ENCODE measurements at regions not wholly inside any gene's neighbourhood (a gene's known extent, or its start where the extent isn't known, plus 50 kb on each side); places are given as distances from the start of the nearest gene placed in this dataset.

GRCh38 chr4:162456106-162456505 lies 292.3 kb upstream of the FSTL5 start:
- Mint-ChIP-seq H3K27me3 (no peaks in the 10 kb centered on the region), H3K36me3 (no peaks in the 10 kb centered on the region), H3K9me3 (no peaks in the 10 kb centered on the region), H3K4me1 (ENCODE audit: low read depth) (no peaks in the 10 kb centered on the region), H3K4me3 (no peak overlapping the region), H3K27ac (no peak overlapping the region)
- CTCF ChIA-PET: no interaction called here
- DNase-seq: no peak
- POLR2A ChIA-PET: no interaction called here
- intact Hi-C loops (cut with micrococcal nuclease): no loop called here

DNA sequence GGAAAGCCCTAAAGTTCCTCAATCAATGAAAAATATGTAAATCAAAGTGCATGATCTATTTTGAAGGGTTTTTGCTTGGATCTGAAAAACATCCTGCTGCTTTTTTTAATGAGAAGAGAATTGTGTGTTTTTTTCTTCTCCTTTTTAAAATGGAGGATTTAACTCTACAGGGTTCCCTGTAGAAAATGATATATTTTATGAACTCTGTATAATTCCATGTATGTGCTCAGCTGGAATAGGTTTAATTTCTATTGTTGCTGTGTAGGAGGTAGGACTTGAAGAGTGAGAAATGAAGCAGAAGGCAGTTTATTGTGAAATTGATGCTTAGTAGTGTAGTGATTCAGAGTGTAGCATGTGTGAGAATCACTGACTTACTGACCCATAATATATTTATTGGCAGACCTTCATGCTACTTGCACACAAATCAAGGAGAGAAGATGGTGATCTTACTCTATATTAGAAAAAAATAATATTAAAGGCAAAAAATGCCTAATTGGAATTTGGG lies 286.8 kb upstream of the FSTL5 start:
- no peak for DNase-seq
- no peaks in the 10 kb centered on the region for H3K36me3 Mint-ChIP-seq
- CTCF ChIA-PET: no interaction called here

GRCh38 chr4:162443510-162443909 lies 279.7 kb upstream of the FSTL5 start:
- ChIA-PET CTCF (no interaction called here), POLR2A (no interaction called here)
- no peak overlapping the region for H3K27ac Mint-ChIP-seq
- H3K36me3 Mint-ChIP-seq: no peaks in the 10 kb centered on the region
- intact Hi-C loops (cut with micrococcal nuclease): no loop called here
- no peaks in the 10 kb centered on the region for H3K9me3 Mint-ChIP-seq
- no peak for DNase-seq
- no peak overlapping the region for H3K4me3 Mint-ChIP-seq
- H3K4me1 Mint-ChIP-seq (ENCODE audit: low read depth): no peaks in the 10 kb centered on the region
- no peaks in the 10 kb centered on the region for H3K27me3 Mint-ChIP-seq

More for the DNA sequence above, 286.8 kb upstream of the FSTL5 start:
- Mint-ChIP-seq H3K27ac (no peak overlapping the region), H3K9me3 (no peaks in the 10 kb centered on the region), H3K4me1 (ENCODE audit: low read depth) (no peaks in the 10 kb centered on the region), H3K27me3 (no peaks in the 10 kb centered on the region), H3K4me3 (no peak overlapping the region)
- intact Hi-C loops (cut with micrococcal nuclease): no loop called here
- POLR2A ChIA-PET: no interaction called here

DNA sequence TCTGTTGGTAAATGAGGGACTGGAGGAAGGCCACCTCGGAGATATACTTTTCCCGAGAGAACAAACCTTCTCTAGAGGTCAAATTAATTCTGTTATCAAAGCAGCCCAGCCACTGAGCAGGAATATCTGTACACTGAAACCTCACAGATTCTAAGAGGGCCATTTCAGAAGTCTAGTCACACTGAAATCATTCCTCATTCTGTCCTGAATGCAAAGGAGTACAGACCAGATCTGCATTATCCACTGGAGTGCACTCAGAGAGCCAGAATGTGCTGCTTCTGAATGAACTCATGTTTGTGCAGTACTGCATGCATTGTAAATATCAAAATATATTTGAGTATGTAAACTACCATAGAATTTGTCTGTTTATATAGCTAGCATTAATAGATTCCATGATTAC lies 278.3 kb upstream of the FSTL5 start:
- H3K9me3 Mint-ChIP-seq: no peaks in the 10 kb centered on the region
- no peaks in the 10 kb centered on the region for H3K36me3 Mint-ChIP-seq
- H3K4me1 Mint-ChIP-seq (ENCODE audit: low read depth): no peaks in the 10 kb centered on the region
- H3K4me3 Mint-ChIP-seq: no peak overlapping the region
- CTCF ChIA-PET: no interaction called here
- no peak for DNase-seq
- POLR2A ChIA-PET: no interaction called here
- H3K27me3 Mint-ChIP-seq: no peaks in the 10 kb centered on the region
- intact Hi-C loops (cut with micrococcal nuclease): no loop called here
- no peak overlapping the region for H3K27ac Mint-ChIP-seq

- intact Hi-C loops (cut with micrococcal nuclease): no loop called here
- Mint-ChIP-seq H3K9me3 (peaks cover 4% of the 10 kb centered on the region), H3K4me1 (ENCODE audit: low read depth) (no peaks in the 10 kb centered on the region), H3K27me3 (no peaks in the 10 kb centered on the region), H3K27ac (no peak overlapping the region), H3K36me3 (no peaks in the 10 kb centered on the region), H3K4me3 (no peak overlapping the region)
- ChIA-PET CTCF (no interaction called here), POLR2A (no interaction called here)
- no peak for DNase-seq
Measured at GRCh38 chr4:162422312-162422711, 258.5 kb upstream of the FSTL5 start.

DNA sequence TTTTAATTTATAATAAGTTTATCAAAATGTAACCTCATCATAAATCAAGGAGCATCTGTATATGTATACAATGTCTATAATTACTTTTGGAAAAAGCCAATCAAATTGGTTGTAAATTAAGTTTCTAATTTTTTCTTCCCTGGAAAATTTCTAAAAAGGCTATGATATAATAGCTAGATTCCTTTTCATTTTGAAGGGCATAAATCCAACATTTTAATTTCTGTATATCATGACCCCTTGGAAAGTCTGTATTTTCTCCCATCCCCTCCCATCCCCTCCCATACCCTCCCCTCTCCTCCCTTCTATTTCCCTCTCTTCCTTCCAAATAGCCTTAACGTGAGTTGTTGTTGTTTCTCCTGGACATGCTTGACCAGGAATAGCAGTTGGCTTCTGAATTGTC lies 247.1 kb upstream of the FSTL5 start:
- CTCF ChIA-PET: no interaction called here
- Mint-ChIP-seq H3K4me3 (no peak overlapping the region), H3K36me3 (no peaks in the 10 kb centered on the region), H3K27me3 (no peaks in the 10 kb centered on the region), H3K4me1 (ENCODE audit: low read depth) (no peaks in the 10 kb centered on the region), H3K9me3 (no peaks in the 10 kb centered on the region), H3K27ac (no peak overlapping the region)
- POLR2A ChIA-PET: no interaction called here
- DNase-seq: no peak
- intact Hi-C loops (cut with micrococcal nuclease): no loop called here

DNA sequence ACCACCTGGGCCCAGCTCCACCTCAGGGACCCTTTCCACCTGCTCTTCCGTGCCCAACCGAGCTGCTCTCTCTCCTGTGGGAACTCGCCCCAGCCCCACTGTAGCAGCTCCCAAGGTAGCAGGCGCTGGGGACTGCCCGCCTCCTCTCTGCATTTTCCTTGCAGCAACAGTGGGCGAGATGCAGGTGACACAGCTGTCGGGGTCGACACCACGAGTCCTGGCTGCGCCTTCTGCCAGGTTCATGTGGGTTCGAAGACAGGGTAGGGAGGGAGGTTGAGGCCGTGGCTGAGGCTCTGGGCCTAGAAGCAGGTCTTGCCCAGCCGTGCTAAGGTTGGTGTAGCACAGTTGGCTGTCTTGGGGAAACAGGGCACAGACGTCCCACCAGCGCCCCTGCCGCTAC lies 245.2 kb upstream of the FSTL5 start:
- H3K4me3 Mint-ChIP-seq: no peak overlapping the region
- intact Hi-C loops (cut with micrococcal nuclease): no loop called here
- H3K27me3 Mint-ChIP-seq: no peaks in the 10 kb centered on the region
- no peak overlapping the region for H3K27ac Mint-ChIP-seq
- H3K4me1 Mint-ChIP-seq (ENCODE audit: low read depth): no peaks in the 10 kb centered on the region
- H3K9me3 Mint-ChIP-seq: no peaks in the 10 kb centered on the region
- no peak for DNase-seq
- no peaks in the 10 kb centered on the region for H3K36me3 Mint-ChIP-seq
- POLR2A ChIA-PET: no interaction called here
- CTCF ChIA-PET: no interaction called here

DNA sequence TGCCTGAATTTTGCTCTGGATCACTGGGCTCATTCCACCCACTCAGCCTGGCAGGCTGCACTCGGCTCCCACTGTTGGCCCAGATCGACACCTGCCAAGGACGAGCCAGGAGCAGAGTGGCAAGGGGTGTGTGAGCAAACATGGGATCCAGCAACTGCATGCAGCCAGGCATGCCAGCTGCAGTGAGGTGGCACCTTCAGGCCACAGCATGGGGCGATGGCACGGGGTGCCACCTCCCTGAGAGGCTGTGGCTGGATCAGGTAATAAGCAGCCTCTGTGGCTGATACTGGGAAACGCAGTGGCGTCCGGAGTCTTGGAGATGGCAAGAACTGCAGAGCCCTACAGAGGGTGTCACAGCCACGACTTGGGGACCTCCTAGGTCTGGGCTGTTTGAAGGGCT lies 244.5 kb upstream of the FSTL5 start:
- ChIA-PET CTCF (no interaction called here), POLR2A (no interaction called here)
- Mint-ChIP-seq H3K36me3 (no peaks in the 10 kb centered on the region), H3K27ac (no peak overlapping the region), H3K4me3 (no peak overlapping the region), H3K9me3 (no peaks in the 10 kb centered on the region), H3K4me1 (ENCODE audit: low read depth) (no peaks in the 10 kb centered on the region), H3K27me3 (no peaks in the 10 kb centered on the region)
- intact Hi-C loops (cut with micrococcal nuclease): no loop called here
- DNase-seq: no peak

DNA sequence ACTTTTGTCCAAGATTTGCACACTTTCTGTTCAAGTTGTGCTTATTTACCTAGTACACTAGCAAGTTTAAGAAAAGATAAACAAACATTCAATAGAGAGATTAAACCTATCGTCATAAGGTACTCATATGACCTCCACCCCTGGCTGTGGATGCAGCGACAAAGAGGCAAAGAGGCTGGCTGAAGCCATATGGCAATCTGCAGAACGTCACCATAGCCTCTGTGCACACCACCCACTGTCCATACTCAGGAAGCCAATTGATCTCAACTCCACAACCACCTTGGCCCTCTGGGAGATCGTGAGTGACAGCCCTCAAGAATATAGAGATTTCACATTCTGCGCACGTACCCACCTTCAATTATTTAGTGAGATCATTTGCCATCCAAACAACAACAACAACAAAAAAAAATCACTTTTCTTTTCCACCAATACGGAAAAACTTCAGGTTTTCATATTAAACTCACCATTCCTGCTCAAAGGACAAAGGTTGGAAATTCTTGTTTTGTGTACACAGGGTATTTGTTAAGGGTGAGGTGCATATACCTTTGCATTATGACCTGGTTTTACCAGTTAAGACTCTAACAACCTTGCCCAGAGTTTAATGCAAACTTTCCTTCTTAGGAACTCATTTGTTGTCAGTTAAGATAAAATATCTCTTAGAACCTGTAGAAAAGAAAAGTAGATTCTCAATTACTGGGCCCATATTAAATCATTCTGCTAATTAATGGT lies 243.0 kb upstream of the FSTL5 start:
- intact Hi-C loops (cut with micrococcal nuclease): no loop called here
- Mint-ChIP-seq H3K27ac (no peak overlapping the region), H3K9me3 (no peaks in the 10 kb centered on the region), H3K36me3 (no peaks in the 10 kb centered on the region), H3K4me3 (no peak overlapping the region), H3K27me3 (no peaks in the 10 kb centered on the region), H3K4me1 (ENCODE audit: low read depth) (no peaks in the 10 kb centered on the region)
- ChIA-PET POLR2A (no interaction called here), CTCF (no interaction called here)
- no peak for DNase-seq

- Mint-ChIP-seq H3K27me3 (no peaks in the 10 kb centered on the region), H3K36me3 (no peaks in the 10 kb centered on the region), H3K9me3 (no peaks in the 10 kb centered on the region), H3K4me1 (ENCODE audit: low read depth) (no peaks in the 10 kb centered on the region), H3K4me3 (no peak overlapping the region), H3K27ac (no peak overlapping the region)
- CTCF ChIA-PET: no interaction called here
- POLR2A ChIA-PET: no interaction called here
- no peak for DNase-seq
- intact Hi-C loops (cut with micrococcal nuclease): no loop called here
Measured at GRCh38 chr4:162403932-162404331, 240.1 kb upstream of the FSTL5 start.

- Mint-ChIP-seq H3K4me3 (no peak overlapping the region), H3K36me3 (no peaks in the 10 kb centered on the region), H3K4me1 (ENCODE audit: low read depth) (no peaks in the 10 kb centered on the region), H3K9me3 (no peaks in the 10 kb centered on the region), H3K27me3 (no peaks in the 10 kb centered on the region), H3K27ac (no peak overlapping the region)
- intact Hi-C loops (cut with micrococcal nuclease): no loop called here
- ChIA-PET POLR2A (no interaction called here), CTCF (no interaction called here)
- no peak for DNase-seq
Measured at GRCh38 chr4:162403419-162403818, 239.6 kb upstream of the FSTL5 start.

DNA sequence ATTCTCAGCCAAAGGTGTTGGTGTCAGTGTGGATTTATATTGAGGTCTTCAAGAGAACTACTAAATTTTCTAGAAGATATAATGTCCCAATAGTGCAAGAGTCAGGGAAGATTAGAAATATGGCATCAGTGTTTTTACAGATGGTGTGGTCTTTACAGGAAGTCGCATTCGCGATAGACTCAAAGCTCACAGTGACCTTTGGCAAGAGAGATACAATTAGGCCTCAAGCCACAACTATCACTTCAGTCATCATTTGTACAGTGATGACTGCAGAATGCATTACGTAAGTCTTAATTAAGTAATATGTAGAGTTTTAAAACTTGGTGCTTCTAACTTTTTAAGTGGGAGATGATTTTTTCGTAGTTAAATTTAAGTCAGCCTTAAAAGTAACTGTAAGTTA lies 237.2 kb upstream of the FSTL5 start:
- peaks cover 6% of the 10 kb centered on the region for H3K9me3 Mint-ChIP-seq
- H3K27ac Mint-ChIP-seq: no peak overlapping the region
- intact Hi-C loops (cut with micrococcal nuclease): no loop called here
- H3K4me1 Mint-ChIP-seq (ENCODE audit: low read depth): no peaks in the 10 kb centered on the region
- no peaks in the 10 kb centered on the region for H3K36me3 Mint-ChIP-seq
- no peak overlapping the region for H3K4me3 Mint-ChIP-seq
- no peaks in the 10 kb centered on the region for H3K27me3 Mint-ChIP-seq
- CTCF ChIA-PET: no interaction called here
- DNase-seq: no peak
- POLR2A ChIA-PET: no interaction called here

DNA sequence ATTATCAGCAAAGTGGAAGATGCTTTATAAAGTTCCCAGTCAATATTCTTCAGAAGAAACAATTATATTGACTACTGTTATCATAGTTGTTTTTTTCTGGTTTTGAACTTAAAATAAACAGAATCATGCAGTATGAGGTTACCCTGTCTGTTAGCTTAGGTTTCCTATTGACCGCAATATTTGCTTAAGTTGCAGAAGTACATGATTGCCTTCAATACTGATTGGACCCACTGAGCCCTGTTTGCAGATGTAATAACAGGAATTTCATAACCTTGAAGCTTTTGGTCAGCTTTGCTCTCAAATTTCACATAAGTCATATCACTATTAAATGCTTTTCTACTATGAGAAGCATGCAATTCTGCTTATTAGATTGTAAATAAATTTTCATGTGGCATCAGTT lies 229.1 kb upstream of the FSTL5 start:
- no peaks in the 10 kb centered on the region for H3K4me1 Mint-ChIP-seq (ENCODE audit: low read depth)
- CTCF ChIA-PET: no interaction called here
- POLR2A ChIA-PET: no interaction called here
- H3K4me3 Mint-ChIP-seq: no peak overlapping the region
- H3K36me3 Mint-ChIP-seq: no peaks in the 10 kb centered on the region
- H3K9me3 Mint-ChIP-seq: peaks cover 2% of the 10 kb centered on the region
- DNase-seq: no peak
- H3K27me3 Mint-ChIP-seq: no peaks in the 10 kb centered on the region
- no peak overlapping the region for H3K27ac Mint-ChIP-seq
- intact Hi-C loops (cut with micrococcal nuclease): no loop called here

- H3K9me3 Mint-ChIP-seq: peaks cover 2% of the 10 kb centered on the region
- DNase-seq: no peak
- POLR2A ChIA-PET: no interaction called here
- no peaks in the 10 kb centered on the region for H3K4me1 Mint-ChIP-seq (ENCODE audit: low read depth)
- no peaks in the 10 kb centered on the region for H3K36me3 Mint-ChIP-seq
- CTCF ChIA-PET: no interaction called here
- H3K27me3 Mint-ChIP-seq: no peaks in the 10 kb centered on the region
- no peak overlapping the region for H3K4me3 Mint-ChIP-seq
- intact Hi-C loops (cut with micrococcal nuclease): no loop called here
- no peak overlapping the region for H3K27ac Mint-ChIP-seq
Measured at GRCh38 chr4:162366146-162366545, 202.3 kb upstream of the FSTL5 start.
